ENCODE measurements at regions not wholly inside any gene's neighbourhood (a gene's known extent, or its start where the extent isn't known, plus 50 kb on each side); places are given as distances from the start of the nearest gene placed in this dataset.

DNA sequence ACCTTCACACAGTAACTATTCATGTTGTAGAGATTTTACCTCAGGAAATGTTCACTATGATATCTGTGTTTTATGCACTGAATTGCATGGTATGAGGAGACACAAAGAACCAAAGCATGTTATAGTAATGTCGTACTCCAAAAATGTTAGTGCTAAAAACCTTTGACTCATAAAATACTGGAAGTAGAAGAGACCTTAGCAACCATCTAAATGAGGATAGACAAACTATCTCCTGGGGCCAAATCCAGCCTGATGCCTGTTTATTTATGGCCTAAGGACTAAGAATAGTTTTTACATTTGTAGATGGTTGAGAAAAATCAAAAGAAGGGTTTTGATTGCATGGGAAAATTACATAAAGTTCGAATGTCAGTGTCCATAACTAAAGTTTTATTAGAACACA is 535.1 kb downstream of the INHBA start:
- TF ChIP-seq, protein P1, sequence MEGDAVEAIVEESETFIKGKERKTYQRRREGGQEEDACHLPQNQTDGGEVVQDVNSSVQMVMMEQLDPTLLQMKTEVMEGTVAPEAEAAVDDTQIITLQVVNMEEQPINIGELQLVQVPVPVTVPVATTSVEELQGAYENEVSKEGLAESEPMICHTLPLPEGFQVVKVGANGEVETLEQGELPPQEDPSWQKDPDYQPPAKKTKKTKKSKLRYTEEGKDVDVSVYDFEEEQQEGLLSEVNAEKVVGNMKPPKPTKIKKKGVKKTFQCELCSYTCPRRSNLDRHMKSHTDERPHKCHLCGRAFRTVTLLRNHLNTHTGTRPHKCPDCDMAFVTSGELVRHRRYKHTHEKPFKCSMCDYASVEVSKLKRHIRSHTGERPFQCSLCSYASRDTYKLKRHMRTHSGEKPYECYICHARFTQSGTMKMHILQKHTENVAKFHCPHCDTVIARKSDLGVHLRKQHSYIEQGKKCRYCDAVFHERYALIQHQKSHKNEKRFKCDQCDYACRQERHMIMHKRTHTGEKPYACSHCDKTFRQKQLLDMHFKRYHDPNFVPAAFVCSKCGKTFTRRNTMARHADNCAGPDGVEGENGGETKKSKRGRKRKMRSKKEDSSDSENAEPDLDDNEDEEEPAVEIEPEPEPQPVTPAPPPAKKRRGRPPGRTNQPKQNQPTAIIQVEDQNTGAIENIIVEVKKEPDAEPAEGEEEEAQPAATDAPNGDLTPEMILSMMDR (conservative IDR thresholded peaks at IDR 0.05; ENCODE audit: low read length) = no peak
- TF ChIP-seq EZH2phosphoT487 (IDR thresholded peaks at IDR 0.05; ENCODE audit: borderline replicate concordance, low read depth, low read length) = no peak
